Left lung (tissue), 4 donors: ENCODE measurements at regions not wholly inside any gene's neighbourhood (a gene's known extent, or its start where the extent isn't known, plus 50 kb on each side); places are given as distances from the start of the nearest gene placed in this dataset.

Source experiments
- ATAC-seq: fragments of 200-7000 bp; cut with Tn5 transposase; one replicate; pipeline ENCODE4 v1.9.1; 2020; ENCODE audit warnings: moderate library complexity
- DNase-seq, 4 donors: peaks; one replicate each; pipeline ENCODE4 v3.0.0-alpha.2; 2013 to 2020
- H3K27ac ChIP-seq, 2 donors: fragments of 200-600 bp; sonication (generic) in 1 of 2; one replicate each; pipeline versions ENCODE4 v1.5.0 to v1.8.0; 2020 to 2021
- H3K27me3 ChIP-seq, 2 donors: fragments of 200-600 bp; sonication (generic) in 1 of 2; one replicate each; pipeline versions ENCODE4 v1.5.0 to v1.8.0; 2020 to 2021
- H3K36me3 ChIP-seq, 2 donors: fragments of 200-600 bp; sonication (generic) in 1 of 2; one replicate each; pipeline versions ENCODE4 v1.5.0 to v1.8.0; 2020 to 2021
- H3K4me1 ChIP-seq, 2 donors: fragments of 200-600 bp; one replicate each; pipeline ENCODE4 v1.8.0; 2021
- H3K4me3 ChIP-seq, 2 donors: fragments of 200-600 bp; sonication (generic) in 1 of 2; one replicate each; pipeline versions ENCODE4 v1.5.0 to v1.8.0; 2020 to 2021; ENCODE audit warnings: mild to moderate bottlenecking in 1 of 2
- H3K9me3 ChIP-seq, 2 donors: fragments of 200-600 bp; sonication (generic) in 1 of 2; one replicate each; pipeline versions ENCODE4 v1.5.0 to v1.8.0; 2020 to 2021
- intact Hi-C, 2 donors: fragments of 100-400 bp; cut with DNase I; formaldehyde crosslinking; loops; one replicate each; pipeline versions ENCODE4 v1.11.2 to v1.14.2; 2022
- TF ChIP-seq, protein P1 (sequence below), 2 donors: fragments of 200-600 bp; sonication (generic) in 1 of 2; IDR thresholded peaks; one replicate each; pipeline versions ENCODE4 v1.5.0 to v1.8.0; 2021; ENCODE audit warnings: antibody characterized with exemption in 2 of 2
- donor health status: DM: no; HTN: yes; CAD: no.
- donor health status: DM: no; HTN: no; CAD: no.

DNA sequence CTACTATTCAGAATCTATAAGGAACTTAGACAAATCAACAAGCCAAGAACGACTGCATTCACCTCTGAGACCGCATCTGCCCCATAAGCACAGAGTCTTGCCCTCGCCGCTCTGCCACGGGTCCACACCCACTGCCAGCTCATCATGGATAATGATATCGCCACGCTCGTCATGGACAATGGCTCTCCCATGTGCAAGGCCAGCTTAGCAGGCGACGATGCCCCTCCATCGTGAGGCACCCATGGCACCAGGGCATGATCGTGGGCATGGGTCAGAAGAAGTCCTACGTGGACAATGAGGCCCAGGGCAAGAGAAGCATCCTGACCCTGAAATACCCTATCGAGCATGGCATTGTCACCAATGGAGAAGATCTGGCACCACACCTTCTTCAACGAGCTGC, 92.1 kb upstream of the FXR1 start:
- Histone ChIP-seq H3K36me3 (no peaks in the 10 kb centered on the region), H3K4me1 (no peaks in the 10 kb centered on the region), H3K4me3 (no peak overlapping the region), H3K27ac (no peak overlapping the region), H3K27me3 (no peaks in the 10 kb centered on the region), H3K9me3 (peaks cover 0 to 2% of the 10 kb centered on the region in 2 donors)
- intact Hi-C loops = no loop called here
- TF ChIP-seq, protein P1, sequence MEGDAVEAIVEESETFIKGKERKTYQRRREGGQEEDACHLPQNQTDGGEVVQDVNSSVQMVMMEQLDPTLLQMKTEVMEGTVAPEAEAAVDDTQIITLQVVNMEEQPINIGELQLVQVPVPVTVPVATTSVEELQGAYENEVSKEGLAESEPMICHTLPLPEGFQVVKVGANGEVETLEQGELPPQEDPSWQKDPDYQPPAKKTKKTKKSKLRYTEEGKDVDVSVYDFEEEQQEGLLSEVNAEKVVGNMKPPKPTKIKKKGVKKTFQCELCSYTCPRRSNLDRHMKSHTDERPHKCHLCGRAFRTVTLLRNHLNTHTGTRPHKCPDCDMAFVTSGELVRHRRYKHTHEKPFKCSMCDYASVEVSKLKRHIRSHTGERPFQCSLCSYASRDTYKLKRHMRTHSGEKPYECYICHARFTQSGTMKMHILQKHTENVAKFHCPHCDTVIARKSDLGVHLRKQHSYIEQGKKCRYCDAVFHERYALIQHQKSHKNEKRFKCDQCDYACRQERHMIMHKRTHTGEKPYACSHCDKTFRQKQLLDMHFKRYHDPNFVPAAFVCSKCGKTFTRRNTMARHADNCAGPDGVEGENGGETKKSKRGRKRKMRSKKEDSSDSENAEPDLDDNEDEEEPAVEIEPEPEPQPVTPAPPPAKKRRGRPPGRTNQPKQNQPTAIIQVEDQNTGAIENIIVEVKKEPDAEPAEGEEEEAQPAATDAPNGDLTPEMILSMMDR (IDR thresholded peaks at IDR 0.05) = no peak
- DNase-seq = peak in 1 of 4 donors; percentile 60
- ATAC-seq = no peak

DNA sequence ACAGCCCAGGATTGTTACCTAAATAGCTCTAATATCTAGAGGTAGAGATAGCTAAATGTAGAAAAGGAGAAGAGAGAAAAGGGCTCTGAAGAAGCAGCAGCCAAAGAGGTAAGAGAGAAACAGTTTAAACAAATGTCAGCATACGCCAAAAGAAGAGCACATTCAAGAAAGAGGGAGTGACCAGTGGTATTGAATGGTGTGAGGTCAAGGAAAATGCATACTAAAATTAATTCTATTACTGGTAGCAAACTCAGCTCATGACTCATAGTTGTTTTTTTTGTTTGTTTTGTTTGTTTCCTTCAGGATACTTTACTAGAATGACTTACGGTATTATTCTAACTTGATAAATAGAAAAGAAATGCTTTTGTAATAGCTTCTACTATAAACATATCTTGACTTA, 86.5 kb upstream of the FXR1 start:
- H3K4me1 ChIP-seq = no peaks in the 10 kb centered on the region
- H3K9me3 ChIP-seq = peaks cover 0 to 5% of the 10 kb centered on the region in 2 donors
- TF ChIP-seq, protein P1 (IDR thresholded peaks at IDR 0.05) = no peak
- DNase-seq = no peak
- H3K27ac ChIP-seq = no peak overlapping the region
- no peak overlapping the region for H3K4me3 ChIP-seq
- H3K27me3 ChIP-seq = no peaks in the 10 kb centered on the region
- no peak for ATAC-seq
- no peaks in the 10 kb centered on the region for H3K36me3 ChIP-seq
- intact Hi-C loops = no loop called here

DNA sequence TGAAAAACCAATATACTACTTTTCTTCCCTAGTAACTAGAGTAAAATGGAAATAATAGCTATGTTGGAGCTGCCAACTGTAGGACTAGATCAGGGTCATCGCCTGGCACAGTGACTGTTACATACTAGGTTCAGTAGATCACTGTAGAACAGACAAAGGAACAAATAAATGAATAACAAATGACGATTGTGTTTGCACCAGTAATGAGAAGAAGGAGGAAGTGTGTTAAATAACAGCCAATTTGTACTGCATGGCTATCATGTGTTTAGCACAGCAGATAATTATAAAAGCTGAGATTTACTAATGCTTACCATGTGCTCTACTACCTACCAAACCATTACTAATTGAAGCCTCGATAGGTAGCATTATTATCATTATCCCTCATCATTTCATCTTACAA, 85.3 kb upstream of the FXR1 start:
- no peak for ATAC-seq
- Histone ChIP-seq H3K27ac (no peak overlapping the region), H3K4me1 (no peaks in the 10 kb centered on the region), H3K4me3 (no peak overlapping the region), H3K9me3 (peaks cover 0 to 4% of the 10 kb centered on the region in 2 donors), H3K36me3 (no peaks in the 10 kb centered on the region), H3K27me3 (no peaks in the 10 kb centered on the region)
- intact Hi-C loops = no loop called here
- DNase-seq = no peak
- TF ChIP-seq, protein P1 (IDR thresholded peaks at IDR 0.05) = no peak

DNA sequence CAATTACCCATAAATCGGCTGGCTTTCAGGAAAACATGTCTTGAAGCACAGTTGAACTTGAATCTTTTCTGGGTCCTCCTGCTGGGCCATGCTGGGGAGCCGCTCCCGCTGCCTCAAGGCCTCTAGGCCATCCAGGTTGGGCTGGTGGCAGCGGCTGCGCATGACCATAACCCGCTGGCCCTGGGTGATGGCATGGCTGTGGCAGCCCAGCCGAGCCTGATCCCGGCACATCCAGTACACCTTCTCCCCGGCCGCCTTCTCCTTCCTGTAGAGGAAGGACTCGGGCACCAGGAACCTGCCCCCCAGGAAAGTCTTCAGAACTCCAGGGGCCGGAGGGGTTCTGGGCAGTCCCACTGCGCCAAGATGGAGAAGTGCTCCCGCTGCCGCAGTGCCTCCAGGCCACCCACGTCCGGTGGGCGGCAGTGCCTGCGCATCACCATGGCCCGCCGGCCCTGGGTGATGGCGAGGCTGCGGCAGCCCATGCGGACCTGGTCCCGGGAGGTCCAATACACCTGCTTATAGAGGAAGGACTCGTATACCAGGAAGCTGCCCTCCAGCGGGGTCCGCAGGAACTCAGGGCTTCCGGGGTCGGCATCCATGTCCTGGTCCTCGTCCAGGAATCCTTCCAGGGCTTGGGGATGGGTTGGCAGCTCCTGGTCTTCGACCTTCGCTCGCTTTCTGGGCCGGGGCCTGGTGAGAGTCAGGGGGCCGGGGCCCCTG, 84.3 kb upstream of the FXR1 start:
- TF ChIP-seq, protein P1 (IDR thresholded peaks at IDR 0.05) = no peak
- ATAC-seq (no peak), DNase-seq (peak in 1 of 4 donors; percentile 55)
- H3K27me3 ChIP-seq = no peaks in the 10 kb centered on the region
- no peak overlapping the region for H3K4me3 ChIP-seq
- no peaks in the 10 kb centered on the region for H3K4me1 ChIP-seq
- peaks cover 0 to 4% of the 10 kb centered on the region in 2 donors for H3K9me3 ChIP-seq
- no peak overlapping the region for H3K27ac ChIP-seq
- intact Hi-C loops = no loop called here
- no peaks in the 10 kb centered on the region for H3K36me3 ChIP-seq

DNA sequence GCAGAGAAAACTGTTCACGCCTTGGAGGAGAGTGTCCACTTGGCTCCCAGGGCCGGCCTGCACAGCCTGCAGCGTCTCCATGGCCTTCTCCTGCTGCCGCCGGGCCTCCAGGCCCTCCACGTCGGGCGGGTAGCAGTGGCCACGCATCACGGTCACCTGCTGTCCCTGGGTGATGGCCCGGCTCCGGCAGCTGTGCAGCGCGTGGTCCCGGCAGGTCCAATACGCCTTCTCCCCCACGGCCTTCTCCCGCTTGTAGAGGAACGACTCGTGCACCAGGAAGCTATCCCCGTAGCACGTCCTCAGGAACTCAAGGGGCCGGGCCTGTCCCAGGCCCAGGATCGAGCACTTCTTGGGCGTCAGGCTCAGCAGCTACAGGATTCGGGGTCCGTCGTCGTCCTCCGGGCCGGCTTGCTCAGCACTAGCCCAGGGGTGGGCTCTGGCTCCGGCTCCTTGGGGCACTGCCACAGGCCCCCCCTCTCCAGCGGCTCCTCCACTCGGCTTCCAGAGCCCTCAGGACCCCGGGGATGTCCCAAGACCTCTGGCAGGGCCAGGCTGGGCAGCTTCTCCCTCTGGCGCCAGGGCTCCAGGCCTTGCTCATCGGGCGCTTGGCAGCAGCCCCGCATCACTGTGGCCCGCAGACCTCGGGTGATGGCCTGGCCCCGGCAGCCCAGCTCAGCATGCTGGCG, 83.6 kb upstream of the FXR1 start:
- Histone ChIP-seq H3K4me3 (no peak overlapping the region), H3K4me1 (no peaks in the 10 kb centered on the region), H3K36me3 (no peaks in the 10 kb centered on the region), H3K9me3 (peaks cover 0 to 4% of the 10 kb centered on the region in 2 donors), H3K27ac (no peak overlapping the region), H3K27me3 (no peaks in the 10 kb centered on the region)
- ATAC-seq (no peak), DNase-seq (peak in 1 of 4 donors; percentile 67)
- intact Hi-C loops = no loop called here
- TF ChIP-seq, protein P1 (IDR thresholded peaks at IDR 0.05) = no peak
